SH-SY5Y (cell line): ENCODE measurements at regions not wholly inside any gene's neighbourhood (a gene's known extent, or its start where the extent isn't known, plus 50 kb on each side); places are given as distances from the start of the nearest gene placed in this dataset.

Source experiments
- GATA2 ChIP-seq: IDR thresholded peaks from 2 replicates; pipeline ENCODE4 v1.6.1; 2011; ENCODE audit warnings: mild to moderate bottlenecking, low read depth, low read length
- GATA3 ChIP-seq: IDR thresholded peaks from 2 replicates; pipeline ENCODE4 v1.6.1; 2011; ENCODE audit warnings: low read depth, mild to moderate bottlenecking, low read length, moderate library complexity

GRCh38 chr3:13762906-13763305 is 117.0 kb downstream of the WNT7A start:
- no peak for TF ChIP-seq GATA2
- no peak for TF ChIP-seq GATA3
